ENCODE measurements at regions not wholly inside any gene's neighbourhood (a gene's known extent, or its start where the extent isn't known, plus 50 kb on each side); places are given as distances from the start of the nearest gene placed in this dataset.
A peak's percentile ranks its signal among the peaks of the same experiment; 100 is the strongest.

DNA sequence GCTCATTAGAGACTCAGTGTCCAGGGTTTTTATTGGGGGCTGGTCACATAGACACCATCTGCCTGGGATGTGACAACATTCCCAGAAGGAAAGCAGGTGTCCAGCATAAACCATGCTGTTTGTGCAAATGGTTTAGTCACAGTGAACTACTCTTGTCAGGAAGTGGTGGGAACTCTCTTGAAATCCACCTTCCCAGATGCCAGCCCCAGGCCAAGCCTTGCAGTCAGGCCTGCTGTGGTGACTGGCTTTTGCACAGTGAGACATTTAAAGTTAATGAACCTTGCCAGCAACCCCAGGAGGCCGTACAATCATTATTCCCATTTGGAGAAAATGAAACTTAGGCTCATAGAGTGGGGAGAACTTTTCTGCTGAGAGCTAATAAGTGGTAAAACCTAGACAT, 242.5 kb upstream of the KCNG1 start:
- no peak for ATAC-seq (ENCODE audit: low read depth)
- CTCF ChIA-PET, result no interaction called here
- Histone ChIP-seq H3K9me1 (ENCODE audit: insufficient read depth, low read length) (no peaks in the 10 kb centered on the region), H2AK9ac (replicated peaks; ENCODE audit: low read depth, low read length, poor library complexity) (no peak overlapping the region), H3K18ac (ENCODE audit: low read depth, low read length) (no peak overlapping the region), H3K4me2 (ENCODE audit: low read depth, low read length) (no peak overlapping the region), H3K9me3 (ENCODE audit: control insufficient read depth, insufficient read depth, low read length) (peaks cover 6% of the 10 kb centered on the region), H3K79me1 (ENCODE audit: low read depth in 1 of 2, low read length in 2 of 2) (no peaks in the 10 kb centered on the region), H4K8ac (ENCODE audit: low read depth in 2 of 2, low read length in 2 of 2) (no peak overlapping the region), H3K4me1 (ENCODE audit: control insufficient read depth, insufficient read depth, low read length) (no peaks in the 10 kb centered on the region), H3K36me3 (ENCODE audit: control insufficient read depth, insufficient read depth, low read length) (no peaks in the 10 kb centered on the region), H2BK5ac (ENCODE audit: low read depth, low read length, poor library complexity, severe bottlenecking) (no peak overlapping the region), H2BK20ac (ENCODE audit: low read depth, low read length) (no peak overlapping the region), H4K91ac (ENCODE audit: insufficient read depth, low read depth, low read length) (no peak overlapping the region), H2AFZ (replicated peaks; ENCODE audit: low read length, poor library complexity) (no peak overlapping the region), H2BK120ac (ENCODE audit: low read depth, low read length) (no peak overlapping the region), H3K27ac (ENCODE audit: insufficient read depth, low read length) (no peak overlapping the region), H3K4me3 (ENCODE audit: insufficient read depth, low read depth, low read length) (no peak overlapping the region), H3K23ac (ENCODE audit: low read depth, low read length) (no peak overlapping the region), H3K14ac (replicated peaks; ENCODE audit: low read depth, low read length) (no peak overlapping the region), H4K20me1 (ENCODE audit: insufficient read depth, low read length) (no peaks in the 10 kb centered on the region), H3K9ac (ENCODE audit: low read depth, low read length) (no peak overlapping the region), H3K56ac (ENCODE audit: extremely low read depth, insufficient read depth, low read length) (no peak overlapping the region), H3K4ac (ENCODE audit: low read depth, low read length) (no peak overlapping the region), H4K5ac (ENCODE audit: low read depth, low read length) (no peak overlapping the region), H2BK15ac (ENCODE audit: low read depth, low read length) (no peak overlapping the region), H2AK5ac (ENCODE audit: low read depth, low read length) (no peak overlapping the region), H3K27me3 (ENCODE audit: control insufficient read depth, insufficient read depth, low read length) (peaks cover 25% of the 10 kb centered on the region)
- intact Hi-C loops (cut with micrococcal nuclease) (loop anchor here (10.0 kb wide), 1 partner anchor 61 kb away; no protein-coding TSS in a partner anchor), dilution Hi-C loops (cut with HindIII; ENCODE audit: low sequenced_read_pairs, unreplicated experiment) (no loop called here), in situ Hi-C loops (cut with MboI; ENCODE audit: low sequenced_read_pairs) (no loop called here)
- POLR2A ChIA-PET (ENCODE audit: unreplicated experiment), result no interaction called here
- no CpG with 5 or more reads among the region's 1 CpG for WGBS, 2 experiments (ENCODE audit: extremely low coverage in 2 of 2, insufficient read length in 1 of 2)
- peak; percentile 1 for DNase-seq
- BruUV-seq (replicated peaks), result no TSS peak
- TF ChIP-seq CHD1 (IDR thresholded peaks at IDR 0.05; ENCODE audit: low read depth, low read length) (no peak), BHLHE40 (IDR thresholded peaks at IDR 0.05; ENCODE audit: low read depth, low read length) (no peak), SMC3 (IDR thresholded peaks at IDR 0.05; ENCODE audit: low read depth, low read length) (no peak), MAZ (IDR thresholded peaks at IDR 0.05; ENCODE audit: borderline replicate concordance, low read depth, low read length) (no peak), MXI1 (IDR thresholded peaks at IDR 0.05; ENCODE audit: borderline replicate concordance, low read depth, low read length) (no peak), RAD21 (IDR thresholded peaks at IDR 0.05; ENCODE audit: low read length) (no peak), RFX5 (IDR thresholded peaks at IDR 0.05; ENCODE audit: low read depth, low read length) (no peak), RCOR1 (IDR thresholded peaks at IDR 0.05; ENCODE audit: insufficient replicate concordance, low read length) (no peak), FOS (IDR thresholded peaks at IDR 0.05; ENCODE audit: low read depth, low read length) (no peak), NFE2L2 (IDR thresholded peaks at IDR 0.05; ENCODE audit: low read depth, low read length) (no peak), MAFK (IDR thresholded peaks at IDR 0.05; ENCODE audit: low read depth, low read length) (no peak), CEBPB (IDR thresholded peaks at IDR 0.05; ENCODE audit: low read depth, low read length) (no peak), POLR2A (IDR thresholded peaks at IDR 0.05; ENCODE audit: low read depth, low read length) (no peak)
- TF ChIP-seq, protein P1, sequence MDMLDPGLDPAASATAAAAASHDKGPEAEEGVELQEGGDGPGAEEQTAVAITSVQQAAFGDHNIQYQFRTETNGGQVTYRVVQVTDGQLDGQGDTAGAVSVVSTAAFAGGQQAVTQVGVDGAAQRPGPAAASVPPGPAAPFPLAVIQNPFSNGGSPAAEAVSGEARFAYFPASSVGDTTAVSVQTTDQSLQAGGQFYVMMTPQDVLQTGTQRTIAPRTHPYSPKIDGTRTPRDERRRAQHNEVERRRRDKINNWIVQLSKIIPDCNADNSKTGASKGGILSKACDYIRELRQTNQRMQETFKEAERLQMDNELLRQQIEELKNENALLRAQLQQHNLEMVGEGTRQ (IDR thresholded peaks at IDR 0.05; ENCODE audit: low read depth, low read length), result no peak
- TF ChIP-seq, protein P2, sequence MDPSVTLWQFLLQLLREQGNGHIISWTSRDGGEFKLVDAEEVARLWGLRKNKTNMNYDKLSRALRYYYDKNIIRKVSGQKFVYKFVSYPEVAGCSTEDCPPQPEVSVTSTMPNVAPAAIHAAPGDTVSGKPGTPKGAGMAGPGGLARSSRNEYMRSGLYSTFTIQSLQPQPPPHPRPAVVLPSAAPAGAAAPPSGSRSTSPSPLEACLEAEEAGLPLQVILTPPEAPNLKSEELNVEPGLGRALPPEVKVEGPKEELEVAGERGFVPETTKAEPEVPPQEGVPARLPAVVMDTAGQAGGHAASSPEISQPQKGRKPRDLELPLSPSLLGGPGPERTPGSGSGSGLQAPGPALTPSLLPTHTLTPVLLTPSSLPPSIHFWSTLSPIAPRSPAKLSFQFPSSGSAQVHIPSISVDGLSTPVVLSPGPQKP (IDR thresholded peaks at IDR 0.05; ENCODE audit: borderline replicate concordance, low read depth, low read length), result no peak
- TF ChIP-seq, protein P3, sequence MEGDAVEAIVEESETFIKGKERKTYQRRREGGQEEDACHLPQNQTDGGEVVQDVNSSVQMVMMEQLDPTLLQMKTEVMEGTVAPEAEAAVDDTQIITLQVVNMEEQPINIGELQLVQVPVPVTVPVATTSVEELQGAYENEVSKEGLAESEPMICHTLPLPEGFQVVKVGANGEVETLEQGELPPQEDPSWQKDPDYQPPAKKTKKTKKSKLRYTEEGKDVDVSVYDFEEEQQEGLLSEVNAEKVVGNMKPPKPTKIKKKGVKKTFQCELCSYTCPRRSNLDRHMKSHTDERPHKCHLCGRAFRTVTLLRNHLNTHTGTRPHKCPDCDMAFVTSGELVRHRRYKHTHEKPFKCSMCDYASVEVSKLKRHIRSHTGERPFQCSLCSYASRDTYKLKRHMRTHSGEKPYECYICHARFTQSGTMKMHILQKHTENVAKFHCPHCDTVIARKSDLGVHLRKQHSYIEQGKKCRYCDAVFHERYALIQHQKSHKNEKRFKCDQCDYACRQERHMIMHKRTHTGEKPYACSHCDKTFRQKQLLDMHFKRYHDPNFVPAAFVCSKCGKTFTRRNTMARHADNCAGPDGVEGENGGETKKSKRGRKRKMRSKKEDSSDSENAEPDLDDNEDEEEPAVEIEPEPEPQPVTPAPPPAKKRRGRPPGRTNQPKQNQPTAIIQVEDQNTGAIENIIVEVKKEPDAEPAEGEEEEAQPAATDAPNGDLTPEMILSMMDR (conservative IDR thresholded peaks at IDR 0.05; ENCODE audit: low read depth, low read length), result no peak

All from IMR-90 (cell line).